Stimulated activated naive CD4-positive, alpha-beta T cell treated with Interleukin-2 at 50 U/mL for 16 hours (primary cell): ENCODE measurements at regions not wholly inside any gene's neighbourhood (a gene's known extent, or its start where the extent isn't known, plus 50 kb on each side); places are given as distances from the start of the nearest gene placed in this dataset.

Source experiments
- DNase-seq: peaks from one replicate; lab custom pipeline; 2025; lab: John Stamatoyannopoulos, UW

- DNase-seq = no peak
Measured at GRCh38 chr6:4008324-4009047, 70.5 kb downstream of the FAM217A start.

- no peak for DNase-seq
Measured at GRCh38 chr6:4009486-4009885, 69.5 kb downstream of the FAM217A start.

- no peak for DNase-seq
Measured at GRCh38 chr6:4010048-4010447, 68.9 kb downstream of the FAM217A start.

- DNase-seq = no peak
Measured at GRCh38 chr6:4010689-4011090, 68.2 kb downstream of the FAM217A start.

GRCh38 chr6:4012826-4013225 is 66.1 kb downstream of the FAM217A start:
- DNase-seq = no peak

- no peak for DNase-seq
Measured at GRCh38 chr6:4017058-4017739, 61.7 kb downstream of the FAM217A start.

GRCh38 chr6:4017834-4018170 is 61.1 kb downstream of the FAM217A start:
- DNase-seq = no peak

- DNase-seq = peak; percentile 96
Measured at GRCh38 chr6:4018171-4018923, 60.6 kb downstream of the FAM217A start.
